Esophagus muscularis mucosa (tissue), 3 donors: ENCODE measurements at regions not wholly inside any gene's neighbourhood (a gene's known extent, or its start where the extent isn't known, plus 50 kb on each side); places are given as distances from the start of the nearest gene placed in this dataset.

Experiments
- POLR2AphosphoS5 ChIP-seq, 2 donors: sonication (generic); formaldehyde crosslinking; IDR thresholded peaks; one replicate each; pipeline ENCODE4 v1.6.1; 2017; ENCODE audit warnings: antibody characterized with exemption in 2 of 2
- TF ChIP-seq, protein P1 (sequence below), 3 experiments: fragments of 200-600 bp in 2 of 3; fragments of 450-650 bp in 1 of 3; sonication (generic) in 2 of 3; IDR thresholded peaks; one replicate each; pipeline ENCODE4 v1.5.1; 2017 to 2019; ENCODE audit warnings: antibody characterized with exemption in 3 of 3, mild to moderate bottlenecking in 2 of 3, moderate library complexity in 1 of 3

DNA sequence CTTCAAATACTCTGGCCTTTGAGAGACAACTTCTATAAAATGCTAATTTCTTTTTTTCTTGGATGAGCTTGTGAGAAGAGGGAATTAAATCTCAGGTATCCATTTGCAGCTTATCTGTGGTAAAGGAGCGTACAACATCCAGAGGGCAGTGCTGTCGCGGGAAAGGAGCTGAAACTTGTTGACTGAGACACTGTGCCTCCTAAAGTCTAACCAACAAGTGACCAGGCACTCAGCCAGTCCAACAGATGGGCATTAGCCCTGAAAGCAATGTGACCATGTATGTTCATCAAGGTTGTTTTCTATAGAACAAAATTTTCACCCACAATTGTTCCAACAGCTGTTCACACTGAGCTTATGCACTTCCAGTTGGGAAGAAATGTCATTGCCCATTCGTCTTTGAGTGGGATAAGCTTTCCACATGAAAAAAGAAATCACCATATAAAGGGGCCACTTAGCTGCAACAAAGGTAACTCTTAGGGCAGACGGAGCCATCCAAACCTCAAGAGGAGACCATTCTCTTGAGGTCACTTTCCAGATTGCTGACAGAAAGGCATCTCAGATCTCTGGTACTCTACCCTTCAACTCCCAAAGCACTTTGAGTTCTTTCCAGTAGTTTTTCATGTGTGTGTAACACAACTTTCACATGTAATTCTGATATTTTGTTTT lies 244.8 kb upstream of the NEIL3 start:
- TF ChIP-seq, protein P1, sequence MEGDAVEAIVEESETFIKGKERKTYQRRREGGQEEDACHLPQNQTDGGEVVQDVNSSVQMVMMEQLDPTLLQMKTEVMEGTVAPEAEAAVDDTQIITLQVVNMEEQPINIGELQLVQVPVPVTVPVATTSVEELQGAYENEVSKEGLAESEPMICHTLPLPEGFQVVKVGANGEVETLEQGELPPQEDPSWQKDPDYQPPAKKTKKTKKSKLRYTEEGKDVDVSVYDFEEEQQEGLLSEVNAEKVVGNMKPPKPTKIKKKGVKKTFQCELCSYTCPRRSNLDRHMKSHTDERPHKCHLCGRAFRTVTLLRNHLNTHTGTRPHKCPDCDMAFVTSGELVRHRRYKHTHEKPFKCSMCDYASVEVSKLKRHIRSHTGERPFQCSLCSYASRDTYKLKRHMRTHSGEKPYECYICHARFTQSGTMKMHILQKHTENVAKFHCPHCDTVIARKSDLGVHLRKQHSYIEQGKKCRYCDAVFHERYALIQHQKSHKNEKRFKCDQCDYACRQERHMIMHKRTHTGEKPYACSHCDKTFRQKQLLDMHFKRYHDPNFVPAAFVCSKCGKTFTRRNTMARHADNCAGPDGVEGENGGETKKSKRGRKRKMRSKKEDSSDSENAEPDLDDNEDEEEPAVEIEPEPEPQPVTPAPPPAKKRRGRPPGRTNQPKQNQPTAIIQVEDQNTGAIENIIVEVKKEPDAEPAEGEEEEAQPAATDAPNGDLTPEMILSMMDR (IDR thresholded peaks at IDR 0.05): no peak
- no peak for TF ChIP-seq POLR2AphosphoS5 (IDR thresholded peaks at IDR 0.05)
